NCI-H2081 (cell line): ENCODE measurements at regions not wholly inside any gene's neighbourhood (a gene's known extent, or its start where the extent isn't known, plus 50 kb on each side); places are given as distances from the start of the nearest gene placed in this dataset.
A peak's percentile ranks its signal among the peaks of the same experiment; 100 is the strongest.
"Not testable (repeated sequence)": the region's sequence is repeated elsewhere in the genome, so short reads cannot be mapped to it uniquely, and the experiment has no call there.

ENCODE experiments used
- DNase-seq, 2 experiments: peaks; one replicate each; lab custom pipeline; 2025; lab: John Stamatoyannopoulos, UW

DNA sequence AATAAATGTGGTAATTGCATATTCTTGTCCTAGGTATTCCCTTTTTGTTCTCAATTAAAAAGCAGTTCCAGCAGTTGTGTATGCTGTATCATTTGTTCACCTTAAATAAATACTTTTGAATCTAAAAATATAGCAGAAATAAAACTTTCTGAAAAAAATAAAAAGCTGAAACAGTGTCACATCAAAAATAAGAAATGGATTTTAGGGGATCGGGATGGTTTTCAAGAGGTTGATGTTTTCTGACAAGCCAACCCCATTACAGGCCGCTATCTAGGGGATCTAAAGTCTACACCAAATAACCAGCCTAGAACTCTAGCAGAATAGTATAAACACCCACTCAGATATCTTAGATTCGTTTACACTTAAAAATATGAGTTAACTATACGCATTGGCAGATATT lies 95.4 kb upstream of the MAML3 start:
- DNase-seq, result no peak

DNA sequence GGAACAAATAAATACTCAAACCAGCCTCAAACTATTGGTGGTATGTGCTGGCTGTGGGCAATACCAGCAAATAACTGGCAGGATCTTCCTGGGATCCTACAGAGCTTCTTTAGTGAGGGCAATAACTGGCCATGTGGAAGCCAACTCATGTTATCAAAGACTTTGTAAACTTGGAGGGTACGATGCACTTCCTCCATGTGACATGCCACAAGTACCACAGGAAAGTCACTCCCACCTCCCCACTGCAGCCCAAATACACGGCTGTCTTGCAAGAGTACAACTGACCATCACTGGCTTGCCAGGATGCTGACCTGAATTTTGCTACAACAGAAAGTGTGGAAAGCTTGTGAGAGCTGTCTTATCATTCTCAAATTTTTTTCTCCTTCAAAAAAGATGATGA lies 93.3 kb upstream of the MAML3 start:
- DNase-seq, result no peak

DNA sequence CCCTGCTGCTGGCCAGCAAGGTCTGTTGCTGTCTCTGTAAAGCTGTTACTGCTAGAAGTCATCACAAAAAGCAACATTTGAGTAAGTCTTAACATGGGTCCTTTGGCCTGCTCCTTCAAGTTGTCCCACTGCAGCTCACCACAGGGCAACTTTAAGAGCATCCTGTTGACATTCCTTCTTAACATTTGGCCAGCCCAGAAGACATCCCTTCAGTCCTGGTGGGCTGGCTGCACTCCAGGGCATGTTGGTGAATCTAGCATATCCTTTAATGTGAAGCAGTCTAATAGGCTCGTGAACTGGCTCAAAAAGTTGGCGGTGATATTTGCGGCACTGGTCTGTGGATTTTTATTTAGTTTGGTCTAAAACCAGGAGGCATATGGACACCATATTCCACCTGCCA lies 92.2 kb upstream of the MAML3 start:
- no peak for DNase-seq

DNA sequence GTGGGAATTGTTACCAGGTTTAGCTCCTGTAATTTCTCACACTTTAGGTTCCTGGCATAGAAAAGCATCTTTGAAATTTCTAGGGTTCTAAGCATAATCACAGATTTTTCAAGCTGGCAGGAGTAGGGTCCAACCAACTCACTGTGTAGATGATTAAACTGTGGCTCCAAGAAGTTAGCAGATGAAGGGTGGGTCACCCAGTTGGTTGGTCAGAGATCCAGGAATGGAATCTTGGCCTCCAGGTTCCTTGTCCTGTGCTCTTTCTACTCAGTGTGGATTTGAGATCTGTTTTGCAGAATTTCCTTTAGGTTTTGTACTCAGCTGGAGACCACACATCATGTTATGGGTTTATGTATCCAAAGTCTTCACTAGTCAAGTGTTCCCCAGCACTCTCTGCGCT lies 90.3 kb upstream of the MAML3 start:
- DNase-seq, result no peak

DNA sequence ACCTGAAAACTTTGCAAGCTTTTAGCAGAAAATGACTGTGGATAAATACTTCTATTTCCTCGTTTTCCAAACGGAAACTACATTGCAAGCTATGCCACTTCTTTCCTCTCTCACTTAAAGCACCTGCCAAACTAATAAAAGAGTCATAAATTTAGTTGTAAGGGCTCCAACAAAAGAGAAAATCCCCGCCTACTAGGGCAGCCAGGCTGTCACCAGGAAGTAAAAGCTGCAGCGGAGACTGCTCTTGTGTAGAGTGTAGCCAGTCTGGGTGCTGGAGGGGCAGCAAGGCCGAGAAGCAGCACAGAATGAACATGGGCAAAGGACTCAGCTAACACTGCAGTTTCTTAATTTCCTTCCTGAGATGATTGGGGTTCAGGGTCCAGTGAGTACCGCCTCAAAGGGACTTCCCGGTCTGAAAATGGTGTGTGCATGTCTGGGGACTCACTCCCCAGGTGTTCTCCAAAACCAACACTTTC lies 89.3 kb upstream of the MAML3 start:
- peak; percentile 64 to 87 for DNase-seq

DNA sequence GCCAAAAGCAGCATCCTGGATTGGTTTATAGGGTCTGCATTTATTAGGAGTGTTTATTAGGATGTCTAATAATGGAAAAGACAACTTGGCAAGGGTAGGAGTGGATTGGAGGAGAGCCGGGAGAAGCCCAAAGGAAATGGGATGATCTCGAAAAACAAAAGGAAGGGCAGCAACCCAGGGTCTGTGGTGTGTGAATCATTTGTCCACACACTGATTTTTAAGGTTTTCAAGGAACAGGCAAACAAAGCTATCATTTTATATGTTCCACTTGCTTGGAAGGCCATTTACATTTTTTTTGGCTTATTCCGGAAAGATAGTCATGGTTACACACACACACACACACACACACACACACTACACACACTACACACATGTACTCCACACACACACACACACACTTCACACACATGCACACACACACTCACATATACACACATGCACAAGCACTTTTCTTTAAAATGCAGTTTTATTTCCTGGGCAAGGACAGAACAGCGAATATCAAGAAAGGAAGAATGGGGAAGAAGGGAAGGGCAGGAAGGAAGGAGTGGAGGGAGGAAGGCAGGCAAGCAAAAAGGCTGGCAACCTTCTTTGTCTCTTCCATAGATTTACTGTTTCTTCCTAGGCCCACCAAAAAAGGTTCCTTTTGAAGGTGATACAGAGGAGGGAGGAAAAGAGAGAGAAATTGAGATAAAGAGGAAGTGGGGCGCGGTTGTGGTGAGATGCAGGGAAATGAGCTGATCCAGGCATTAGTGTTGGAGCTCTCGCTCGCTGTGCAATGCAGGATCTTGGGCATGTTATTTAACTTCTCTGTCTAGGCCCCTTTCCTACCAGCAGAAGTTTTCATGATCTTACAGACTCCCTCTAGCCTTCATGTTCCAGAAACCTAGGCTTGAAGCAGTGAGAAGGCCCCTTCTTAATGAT lies 88.6 kb upstream of the MAML3 start:
- no peak for DNase-seq

DNA sequence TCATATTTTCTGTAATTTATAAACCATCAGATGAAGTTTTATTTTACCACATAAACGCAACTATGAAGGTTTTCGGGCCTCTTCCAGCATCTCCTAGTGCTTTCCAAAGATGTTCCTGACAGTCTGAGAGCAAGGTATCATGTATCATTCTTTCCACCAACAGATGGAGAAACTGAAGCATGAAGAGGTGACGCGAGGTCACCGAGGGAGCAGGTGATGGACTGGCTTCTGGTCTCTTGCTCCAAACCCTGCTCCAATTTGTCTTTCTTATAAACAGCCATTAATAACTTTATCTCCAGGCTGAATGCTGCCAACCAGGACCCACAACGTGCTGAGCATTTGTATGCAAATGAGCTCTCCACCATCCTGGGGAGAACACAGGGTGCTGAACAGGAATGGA lies 86.3 kb upstream of the MAML3 start:
- DNase-seq, result peak in 1 of 2 experiments; percentile 41

DNA sequence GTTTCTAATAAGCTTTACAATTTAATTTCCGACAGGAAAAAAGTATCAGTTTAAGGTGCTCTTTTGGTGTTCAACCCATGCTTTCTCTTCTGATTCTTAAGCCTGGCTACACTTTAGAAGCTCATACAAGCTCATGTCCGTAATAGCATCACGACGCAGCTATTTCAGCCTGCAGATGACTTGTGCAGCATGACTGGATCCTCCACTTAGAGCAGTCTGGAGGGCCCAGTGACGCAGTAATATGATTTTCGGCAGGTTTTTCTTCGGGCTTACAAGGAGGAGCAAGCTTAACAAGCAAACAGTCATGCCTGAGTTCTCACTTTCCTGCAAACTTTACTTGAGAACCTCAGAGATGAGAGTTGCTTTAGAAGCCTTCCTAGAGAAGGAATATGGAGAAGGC lies 85.3 kb upstream of the MAML3 start:
- peak; percentile 33 to 36 for DNase-seq

DNA sequence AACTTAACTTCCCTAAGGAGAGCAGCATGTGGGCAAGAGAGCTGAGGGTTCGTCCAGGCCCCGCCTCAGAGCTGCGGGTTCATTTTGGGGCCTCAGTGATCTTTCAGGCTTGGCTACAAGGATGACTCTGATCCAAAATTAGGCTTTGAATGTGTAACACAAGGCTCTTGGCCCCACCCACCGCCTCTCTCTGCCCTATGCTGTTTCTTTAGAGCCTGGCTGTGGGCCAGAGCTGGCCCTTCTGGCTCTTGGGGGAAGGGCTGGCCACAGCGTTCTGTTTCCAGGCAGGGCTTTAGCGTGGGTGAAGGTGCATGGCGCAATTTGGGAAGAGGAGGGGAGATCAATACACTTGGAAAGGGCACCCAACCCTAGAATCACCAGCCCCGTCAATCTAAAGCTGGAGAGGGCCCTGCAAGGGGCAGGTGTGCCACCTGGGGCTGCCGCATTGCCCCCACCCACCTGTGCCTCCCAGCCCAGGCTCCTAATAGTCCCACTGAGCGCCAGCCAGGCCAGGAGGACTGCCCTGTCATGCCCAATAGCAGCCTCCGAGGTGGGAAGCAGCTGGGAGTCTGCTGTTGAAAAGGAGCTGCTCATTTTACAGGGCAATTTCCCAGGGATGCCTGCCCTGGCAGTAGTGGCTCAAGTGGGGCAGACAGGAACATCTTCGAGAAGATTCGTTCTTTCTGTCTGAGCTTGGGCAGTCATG lies 84.5 kb upstream of the MAML3 start:
- DNase-seq, result peak; percentile 93 to 98

DNA sequence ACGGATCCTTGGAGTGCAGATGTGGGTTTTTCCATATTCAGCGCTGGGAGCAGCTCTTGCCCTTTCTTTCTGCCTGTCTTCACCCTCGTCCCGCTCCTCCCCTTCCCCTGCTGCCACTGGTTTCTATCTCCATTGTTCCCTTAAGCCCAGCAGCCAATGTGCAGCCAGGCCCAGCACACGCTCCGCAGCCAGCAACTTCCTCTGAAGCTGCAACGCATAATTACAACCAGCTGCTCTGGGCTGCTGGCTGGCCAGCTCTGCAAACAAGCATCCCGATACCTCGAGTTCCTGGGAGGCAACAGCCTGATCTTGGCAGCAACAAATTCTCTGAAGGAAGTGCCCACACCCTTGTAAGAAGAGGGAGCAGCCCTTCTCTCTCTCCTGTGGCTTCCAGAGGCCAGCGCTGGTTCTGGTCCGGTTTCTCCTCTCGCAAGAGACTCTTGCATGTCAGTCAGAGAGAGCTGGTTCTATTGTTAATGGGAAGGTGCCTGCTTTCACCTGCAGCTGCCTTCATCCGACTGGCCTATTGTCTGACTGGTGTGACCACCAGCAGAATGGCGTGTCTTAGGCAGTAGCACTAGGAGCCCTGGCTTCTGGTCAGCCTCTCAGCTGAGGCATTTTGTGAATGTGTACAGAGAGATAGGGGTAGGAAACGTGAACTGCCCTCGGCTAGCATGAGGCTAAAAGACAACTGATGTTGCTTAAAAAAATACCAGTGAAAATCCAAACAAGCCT lies 83.8 kb upstream of the MAML3 start:
- DNase-seq, result peak; percentile 90 to 97

DNA sequence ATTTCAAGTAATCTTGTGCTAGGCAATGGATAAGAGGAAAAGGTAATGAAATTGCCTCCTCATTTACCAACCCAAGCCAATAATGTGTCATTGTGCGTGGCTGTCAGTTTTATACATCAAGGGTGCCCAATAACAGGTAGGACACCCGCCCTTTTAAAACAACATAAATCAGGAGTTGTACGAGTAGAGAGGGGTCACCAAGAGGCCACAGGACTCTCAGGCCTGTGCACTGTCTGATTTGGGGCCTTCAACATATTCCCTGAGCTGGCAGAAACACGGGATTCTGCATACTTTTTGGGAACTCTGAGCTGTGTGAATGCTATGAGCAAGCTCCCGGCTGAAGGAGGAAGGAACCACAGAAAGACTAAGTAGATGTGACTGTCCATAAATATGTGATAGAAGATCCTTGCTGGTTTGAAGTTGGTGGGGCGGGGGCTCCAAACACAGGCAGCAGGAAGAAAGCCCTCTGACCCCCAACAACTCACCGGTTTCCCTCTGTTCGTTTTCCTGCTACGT lies 82.7 kb upstream of the MAML3 start:
- no peak for DNase-seq

DNA sequence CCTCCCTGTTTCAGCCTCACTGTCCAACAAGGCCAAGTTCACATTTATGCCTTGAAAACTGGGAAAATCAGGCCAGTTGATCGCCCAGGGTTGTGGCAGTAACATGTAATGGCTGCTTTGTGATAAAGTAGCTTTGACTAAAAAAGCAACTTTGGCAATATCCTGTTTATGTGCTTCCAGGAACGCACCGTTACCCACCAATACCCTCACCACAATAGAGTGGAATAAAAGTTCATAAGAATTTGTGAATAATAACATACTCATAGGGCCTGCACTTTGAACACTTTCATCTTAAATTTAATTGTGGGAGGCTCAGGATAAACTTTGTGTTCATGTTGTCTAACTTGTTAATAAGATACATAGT lies 80.7 kb upstream of the MAML3 start:
- no peak for DNase-seq

DNA sequence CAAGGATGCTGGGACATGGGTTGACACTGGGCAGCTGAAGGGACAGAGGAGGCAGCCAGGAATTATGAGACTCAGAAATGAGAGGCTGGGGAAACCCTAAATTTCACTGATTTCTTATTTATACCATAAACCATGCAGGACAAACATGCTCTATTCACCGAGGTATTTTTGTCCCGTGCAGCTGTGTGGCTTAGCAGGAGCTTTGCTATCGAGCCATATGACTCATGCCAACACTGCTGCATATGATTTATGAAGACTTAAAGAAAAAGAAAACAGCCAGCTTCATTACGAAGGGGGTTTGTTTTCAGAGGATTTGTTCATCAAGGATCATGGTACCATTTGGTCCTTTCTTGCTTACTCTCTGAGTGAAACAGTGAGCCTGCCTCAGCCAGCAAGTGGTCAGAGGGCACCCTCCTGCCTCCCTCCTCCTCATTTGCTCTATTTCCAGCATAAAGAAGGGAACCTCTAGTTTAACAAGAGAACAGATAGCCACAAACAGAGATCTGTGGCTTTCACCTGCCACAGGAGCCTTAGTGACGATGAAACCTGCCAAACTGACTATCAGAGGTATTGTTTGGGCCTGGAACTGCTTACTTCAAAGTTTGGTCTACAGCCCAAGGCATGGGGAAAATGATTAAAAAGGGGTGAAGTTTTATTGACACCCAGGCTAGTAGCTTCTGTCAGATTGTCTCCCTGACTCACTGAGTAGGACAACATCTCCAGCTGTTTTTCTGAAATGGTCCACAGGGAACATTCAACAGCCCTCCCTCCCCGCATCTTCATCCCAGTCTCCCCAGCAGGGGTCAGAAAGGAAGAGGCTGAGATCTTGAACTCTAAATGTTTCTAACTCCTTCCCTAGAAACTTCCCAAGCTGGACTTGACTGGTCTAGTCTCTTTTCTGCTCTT lies 80.1 kb upstream of the MAML3 start:
- no peak for DNase-seq

DNA sequence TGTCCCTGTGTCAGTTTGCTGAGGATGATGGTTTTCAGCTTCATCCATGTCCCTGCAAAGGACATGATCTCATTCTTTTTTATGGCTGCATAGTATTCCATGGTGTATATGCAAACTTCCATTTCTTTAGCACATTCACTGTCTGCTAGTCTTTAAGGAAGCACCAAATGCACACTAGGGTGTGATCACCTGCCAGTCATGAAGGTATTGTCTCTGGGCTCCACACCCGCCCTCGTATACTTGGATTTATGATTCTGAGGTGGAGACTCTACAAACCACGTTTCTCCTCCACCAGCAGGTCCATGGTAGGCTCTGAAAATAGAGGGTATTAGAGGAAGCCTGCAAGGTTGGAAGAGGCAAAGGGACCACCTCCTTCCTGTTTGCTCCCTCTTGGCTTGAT lies 75.9 kb upstream of the MAML3 start:
- DNase-seq, result no peak

DNA sequence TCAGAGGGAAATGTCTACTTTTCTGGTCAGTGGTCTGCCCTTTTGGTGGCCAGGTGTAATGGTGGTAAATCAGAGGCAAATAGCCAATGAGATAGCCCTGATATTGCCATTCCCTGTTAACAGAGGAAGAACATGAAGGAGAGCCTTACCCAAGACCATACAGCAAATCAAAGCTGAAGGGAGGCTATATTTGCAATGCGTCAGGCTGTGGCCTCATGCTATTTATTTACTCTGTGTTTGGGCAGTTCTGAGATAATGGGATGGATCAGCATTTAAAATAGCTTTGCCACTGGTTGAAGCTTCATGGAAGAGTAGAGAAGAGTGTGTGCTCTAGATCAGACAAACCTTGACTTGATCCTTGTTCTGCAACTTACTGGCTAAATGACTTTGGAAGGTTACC lies 73.3 kb upstream of the MAML3 start:
- no peak for DNase-seq

DNA sequence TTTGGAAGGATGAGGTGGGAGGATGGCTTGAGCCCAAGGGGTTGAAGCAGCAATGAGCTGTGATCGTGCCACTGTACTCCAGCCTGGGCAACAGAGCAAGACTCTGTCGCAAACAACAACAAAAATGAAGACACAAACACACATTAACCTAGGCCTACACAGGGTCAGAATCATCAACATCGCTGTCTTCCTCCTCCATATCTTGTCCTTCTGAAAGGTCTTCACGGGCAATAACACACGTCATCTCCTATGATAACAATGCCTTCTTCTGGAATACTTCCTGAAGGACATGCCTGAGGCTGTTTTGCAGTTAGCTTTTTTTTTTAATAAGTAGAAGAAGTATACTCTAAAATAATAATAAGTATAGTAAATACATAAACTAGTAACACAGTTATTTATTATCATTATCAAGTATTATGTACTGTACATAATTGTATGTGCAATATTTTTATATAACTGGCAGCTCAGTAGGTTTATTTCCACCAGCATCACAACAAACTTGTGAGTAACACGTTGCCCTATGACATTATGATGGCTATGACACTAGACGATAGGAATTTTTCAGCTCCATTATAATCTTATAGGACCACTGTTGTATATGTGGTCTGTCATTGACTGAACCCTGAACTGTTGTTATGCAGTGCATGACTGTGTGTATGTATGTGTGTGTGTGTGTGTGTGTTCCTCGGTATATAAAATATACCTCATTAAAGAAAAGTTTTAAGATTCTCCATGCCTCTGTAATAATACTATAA lies 69.2 kb upstream of the MAML3 start:
- DNase-seq, result no peak

DNA sequence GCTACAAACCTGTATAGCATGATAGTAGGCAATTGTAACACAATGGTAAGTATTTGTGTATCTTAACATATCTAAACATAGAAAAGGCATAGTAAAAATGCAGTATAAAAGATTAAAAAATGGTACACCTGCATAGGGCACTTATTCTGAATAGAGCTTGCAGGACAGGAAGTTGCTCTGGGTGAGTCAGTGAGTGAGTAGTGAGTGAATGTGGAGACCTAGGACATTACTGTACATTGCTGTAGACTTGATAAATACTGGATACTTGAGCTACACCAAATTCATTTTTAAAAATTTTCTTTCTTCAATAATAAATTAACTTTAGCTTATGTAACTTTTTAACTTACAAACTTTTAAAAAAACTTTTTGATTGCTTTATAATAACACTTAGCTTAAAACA lies 68.2 kb upstream of the MAML3 start:
- DNase-seq, result no peak

DNA sequence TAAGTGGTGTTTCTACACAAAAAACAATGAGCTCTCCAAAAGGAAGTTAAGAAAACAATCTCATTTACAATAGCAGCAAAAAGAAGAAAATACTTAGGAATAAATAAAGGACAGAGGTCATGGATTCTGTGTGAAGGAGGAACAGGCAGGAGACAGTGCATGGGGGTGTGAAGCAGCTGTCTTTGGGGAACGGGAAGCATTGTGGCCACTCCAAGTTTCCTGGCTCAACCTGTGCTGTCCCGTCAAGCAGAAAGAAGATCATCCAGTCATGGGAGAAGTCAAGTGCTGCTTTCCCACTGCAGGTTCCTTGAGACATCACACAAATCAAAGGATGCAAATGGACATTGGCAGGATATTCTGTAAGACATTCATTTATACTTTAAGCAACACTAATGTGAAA lies 66.1 kb upstream of the MAML3 start:
- no peak for DNase-seq

DNA sequence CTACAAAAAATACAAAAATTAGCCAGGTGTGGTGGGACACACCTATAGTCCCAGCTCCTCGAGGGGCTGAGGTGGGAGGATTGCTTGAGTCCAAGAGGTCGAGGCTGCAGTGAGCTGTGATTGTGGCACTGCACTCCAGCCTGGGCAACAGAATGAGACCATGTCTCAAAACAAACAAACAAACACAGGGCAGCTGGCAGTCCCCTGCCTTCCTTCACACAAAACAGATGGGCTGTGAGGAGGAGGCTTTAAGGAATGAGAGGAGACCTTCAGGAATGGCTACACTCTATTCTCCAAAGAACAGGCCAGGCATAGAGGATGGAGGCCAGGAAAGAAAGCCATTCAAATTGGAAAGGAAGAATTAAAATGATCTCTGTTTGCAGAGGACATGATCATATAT lies 65.6 kb upstream of the MAML3 start:
- no peak for DNase-seq

DNA sequence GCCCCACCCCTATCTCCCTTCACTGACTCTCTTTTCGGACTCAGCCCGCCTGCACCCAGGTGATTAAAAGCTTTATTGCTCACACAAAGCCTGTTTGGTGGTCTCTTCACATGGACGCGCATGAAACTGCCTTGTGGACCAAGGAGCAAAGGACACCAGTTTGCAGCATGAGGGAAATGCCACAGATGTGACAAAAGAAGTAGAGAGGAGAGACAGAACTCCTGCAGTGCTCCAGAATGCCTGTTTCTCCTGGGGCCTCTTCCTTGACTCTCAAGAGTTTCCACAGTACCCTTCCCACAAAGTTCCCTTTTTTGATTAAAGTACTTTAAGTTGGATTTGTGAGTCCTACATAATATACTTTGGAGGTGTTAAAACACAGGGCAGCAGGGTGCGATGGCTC lies 65.1 kb upstream of the MAML3 start:
- DNase-seq, result not testable (repeated sequence)

DNA sequence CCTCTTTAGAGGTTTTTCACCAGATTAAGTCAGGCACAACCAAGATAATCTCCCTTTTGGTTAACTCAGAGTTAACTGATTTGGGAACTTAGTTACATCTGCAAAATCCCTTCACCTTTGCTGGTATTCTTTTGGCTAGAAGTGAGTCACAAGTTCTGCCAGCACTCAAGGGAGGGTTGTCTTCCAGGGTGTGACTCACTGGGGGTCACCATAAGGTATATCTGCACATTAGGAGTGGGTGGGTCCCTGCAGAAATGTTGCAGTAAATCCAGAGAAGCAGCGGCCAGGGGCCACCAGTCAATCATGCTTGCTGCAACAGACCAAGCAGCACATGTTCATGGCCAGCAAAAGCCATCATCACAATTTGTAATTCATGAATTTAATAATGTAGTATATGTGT lies 59.8 kb upstream of the MAML3 start:
- DNase-seq, result no peak
